Osteocyte (in vitro differentiated cells): ENCODE measurements at regions not wholly inside any gene's neighbourhood (a gene's known extent, or its start where the extent isn't known, plus 50 kb on each side); places are given as distances from the start of the nearest gene placed in this dataset.

Source experiments
- DNase-seq: peaks from one replicate; pipeline ENCODE4 v3.0.0; 2021; ENCODE audit warnings: mixed read lengths; ENCODE audit not compliant: unreplicated experiment; ENCODE audit errors: extremely low spot score
- H3K27ac Mint-ChIP-seq: one replicate; pipeline ENCODE4 v1.8.0; 2021; ENCODE audit warnings: mild to moderate bottlenecking, mixed read lengths; ENCODE audit not compliant: unreplicated experiment
- H3K27me3 Mint-ChIP-seq: one replicate; pipeline ENCODE4 v1.8.0; 2021; ENCODE audit warnings: mixed read lengths; ENCODE audit not compliant: unreplicated experiment
- H3K36me3 Mint-ChIP-seq: one replicate; pipeline ENCODE4 v1.8.0; 2021; ENCODE audit warnings: mixed read lengths; ENCODE audit not compliant: unreplicated experiment
- H3K4me1 Mint-ChIP-seq: one replicate; pipeline ENCODE4 v1.8.0; 2021; ENCODE audit warnings: mixed read lengths; ENCODE audit not compliant: unreplicated experiment
- H3K4me3 Mint-ChIP-seq: one replicate; pipeline ENCODE4 v1.8.0; 2021; ENCODE audit warnings: mild to moderate bottlenecking, moderate library complexity, mixed read lengths; ENCODE audit not compliant: unreplicated experiment
- H3K9me3 Mint-ChIP-seq: one replicate; pipeline ENCODE4 v1.8.0; 2021; ENCODE audit warnings: mixed read lengths; ENCODE audit not compliant: unreplicated experiment
- TF ChIP-seq, protein P1 (sequence below): fragments of 200-600 bp; sonication (generic); IDR thresholded peaks from 2 replicates; pipeline ENCODE4 v1.5.0; 2021; ENCODE audit warnings: antibody characterized with exemption, mild to moderate bottlenecking, moderate library complexity

GRCh38 chr1:239448911-239449310 lies 62.5 kb downstream of the CHRM3 start:
- Mint-ChIP-seq H3K4me3 (no peak overlapping the region), H3K27ac (no peak overlapping the region), H3K27me3 (peaks cover 25% of the 10 kb centered on the region), H3K4me1 (no peaks in the 10 kb centered on the region), H3K36me3 (no peaks in the 10 kb centered on the region), H3K9me3 (no peaks in the 10 kb centered on the region)
- DNase-seq = no peak
- TF ChIP-seq, protein P1, sequence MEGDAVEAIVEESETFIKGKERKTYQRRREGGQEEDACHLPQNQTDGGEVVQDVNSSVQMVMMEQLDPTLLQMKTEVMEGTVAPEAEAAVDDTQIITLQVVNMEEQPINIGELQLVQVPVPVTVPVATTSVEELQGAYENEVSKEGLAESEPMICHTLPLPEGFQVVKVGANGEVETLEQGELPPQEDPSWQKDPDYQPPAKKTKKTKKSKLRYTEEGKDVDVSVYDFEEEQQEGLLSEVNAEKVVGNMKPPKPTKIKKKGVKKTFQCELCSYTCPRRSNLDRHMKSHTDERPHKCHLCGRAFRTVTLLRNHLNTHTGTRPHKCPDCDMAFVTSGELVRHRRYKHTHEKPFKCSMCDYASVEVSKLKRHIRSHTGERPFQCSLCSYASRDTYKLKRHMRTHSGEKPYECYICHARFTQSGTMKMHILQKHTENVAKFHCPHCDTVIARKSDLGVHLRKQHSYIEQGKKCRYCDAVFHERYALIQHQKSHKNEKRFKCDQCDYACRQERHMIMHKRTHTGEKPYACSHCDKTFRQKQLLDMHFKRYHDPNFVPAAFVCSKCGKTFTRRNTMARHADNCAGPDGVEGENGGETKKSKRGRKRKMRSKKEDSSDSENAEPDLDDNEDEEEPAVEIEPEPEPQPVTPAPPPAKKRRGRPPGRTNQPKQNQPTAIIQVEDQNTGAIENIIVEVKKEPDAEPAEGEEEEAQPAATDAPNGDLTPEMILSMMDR = no peak

- Mint-ChIP-seq H3K4me3 (no peak overlapping the region), H3K27ac (no peak overlapping the region), H3K9me3 (no peaks in the 10 kb centered on the region), H3K4me1 (no peaks in the 10 kb centered on the region), H3K36me3 (no peaks in the 10 kb centered on the region), H3K27me3 (peaks cover 21% of the 10 kb centered on the region)
- DNase-seq = no peak
- TF ChIP-seq, protein P1 = no peak
Observed at GRCh38 chr1:239455743-239456142, 69.4 kb downstream of the CHRM3 start.

DNA sequence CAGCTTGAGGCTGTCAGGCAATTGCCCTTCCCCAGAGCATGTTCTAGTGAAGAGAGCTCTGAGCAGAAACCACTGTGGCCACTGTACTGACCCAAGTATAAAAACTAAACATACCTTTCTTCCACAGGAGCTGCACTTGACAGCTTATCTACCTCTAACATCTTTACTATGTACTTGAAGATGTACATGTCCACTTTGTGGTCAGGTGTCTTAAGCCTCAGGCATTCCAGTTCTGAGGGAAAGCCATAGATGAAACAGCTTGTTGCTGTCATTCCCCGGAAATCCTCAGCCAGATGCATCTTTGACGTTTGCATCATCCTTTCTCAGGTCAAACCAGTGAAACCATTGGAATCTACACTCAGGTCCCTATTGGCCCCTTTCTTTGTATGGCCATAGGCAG lies 70.4 kb downstream of the CHRM3 start:
- H3K27me3 Mint-ChIP-seq = peaks cover 32% of the 10 kb centered on the region
- no peaks in the 10 kb centered on the region for H3K9me3 Mint-ChIP-seq
- H3K36me3 Mint-ChIP-seq = no peaks in the 10 kb centered on the region
- DNase-seq = no peak
- H3K4me1 Mint-ChIP-seq = no peaks in the 10 kb centered on the region
- TF ChIP-seq, protein P1 = no peak
- no peak overlapping the region for H3K4me3 Mint-ChIP-seq
- no peak overlapping the region for H3K27ac Mint-ChIP-seq

DNA sequence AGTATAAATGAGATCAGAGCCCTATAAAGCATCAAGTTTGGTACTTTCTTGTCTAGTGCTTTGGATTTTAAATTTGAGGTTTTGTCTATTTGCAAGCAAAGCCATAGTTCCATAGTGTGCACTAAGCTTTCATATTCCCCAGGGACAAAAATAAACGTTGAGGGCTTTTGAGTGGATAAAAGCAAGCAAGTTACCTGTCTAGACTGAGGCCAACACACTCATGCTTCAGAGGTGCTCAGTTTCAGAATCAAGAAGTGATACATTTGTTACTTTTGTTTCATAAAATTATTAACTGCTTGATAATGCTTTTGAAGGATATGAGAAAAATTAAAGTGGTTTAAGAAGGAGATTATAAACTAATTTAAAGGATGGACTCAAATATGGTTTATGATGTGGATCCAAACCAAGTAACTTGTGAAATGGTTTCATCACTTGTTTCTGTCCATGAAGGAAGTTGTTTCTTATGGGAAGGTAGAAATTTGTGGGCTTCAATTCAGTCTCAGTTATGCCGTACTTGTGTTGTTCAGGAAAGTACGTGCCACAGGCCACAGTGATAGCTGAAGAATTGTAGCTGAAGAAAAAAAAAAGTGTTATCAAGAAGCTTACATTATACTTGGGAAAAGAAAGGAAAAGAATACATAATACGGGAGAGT lies 71.2 kb downstream of the CHRM3 start:
- no peaks in the 10 kb centered on the region for H3K9me3 Mint-ChIP-seq
- TF ChIP-seq, protein P1 = no peak
- DNase-seq = no peak
- H3K4me3 Mint-ChIP-seq = no peak overlapping the region
- H3K36me3 Mint-ChIP-seq = no peaks in the 10 kb centered on the region
- no peak overlapping the region for H3K27ac Mint-ChIP-seq
- peaks cover 32% of the 10 kb centered on the region for H3K27me3 Mint-ChIP-seq
- no peaks in the 10 kb centered on the region for H3K4me1 Mint-ChIP-seq

- DNase-seq = no peak
- no peaks in the 10 kb centered on the region for H3K9me3 Mint-ChIP-seq
- TF ChIP-seq, protein P1 = no peak
- no peak overlapping the region for H3K4me3 Mint-ChIP-seq
- H3K36me3 Mint-ChIP-seq = no peaks in the 10 kb centered on the region
- peaks cover 32% of the 10 kb centered on the region for H3K27me3 Mint-ChIP-seq
- H3K27ac Mint-ChIP-seq = no peak overlapping the region
- H3K4me1 Mint-ChIP-seq = no peaks in the 10 kb centered on the region
Observed at GRCh38 chr1:239458144-239458500, 71.8 kb downstream of the CHRM3 start.
